OCI-LY3 (cell line): ENCODE measurements at regions not wholly inside any gene's neighbourhood (a gene's known extent, or its start where the extent isn't known, plus 50 kb on each side); places are given as distances from the start of the nearest gene placed in this dataset.

Experiments
- EZH2phosphoT487 ChIP-seq: fragments of 200-600 bp; shearing (Covaris generic); IDR thresholded peaks from 2 replicates; pipeline ENCODE4 v1.6.1; 2018; ENCODE audit warnings: antibody characterized with exemption, mixed run types, low read depth
- TF ChIP-seq, protein P1 (sequence below): fragments of 200-600, 300-600 bp; sonication (generic); IDR thresholded peaks from 2 replicates; pipeline ENCODE4 v1.5.1; 2014; ENCODE audit warnings: antibody characterized with exemption, low read length, low read depth

DNA sequence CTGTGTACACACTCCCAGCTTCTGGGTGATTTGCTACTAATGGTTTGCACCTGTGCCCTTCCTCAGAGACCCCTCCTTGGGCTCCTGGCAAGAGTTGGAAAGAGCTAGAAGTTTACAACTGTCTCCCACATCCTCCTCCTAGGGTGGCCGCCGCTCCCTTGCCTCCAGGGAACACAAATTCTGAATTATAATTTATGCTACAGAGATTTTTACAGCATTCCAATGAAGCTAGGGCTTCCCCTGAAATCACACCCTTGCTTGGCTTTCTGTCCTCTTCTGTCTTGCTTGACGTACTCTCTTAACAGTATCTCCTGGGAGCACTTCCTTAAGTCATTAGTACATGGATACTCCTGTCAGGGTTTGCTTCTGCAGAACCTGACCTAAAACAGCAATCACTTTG lies 180.2 kb downstream of the KCNA5 start:
- TF ChIP-seq, protein P1, sequence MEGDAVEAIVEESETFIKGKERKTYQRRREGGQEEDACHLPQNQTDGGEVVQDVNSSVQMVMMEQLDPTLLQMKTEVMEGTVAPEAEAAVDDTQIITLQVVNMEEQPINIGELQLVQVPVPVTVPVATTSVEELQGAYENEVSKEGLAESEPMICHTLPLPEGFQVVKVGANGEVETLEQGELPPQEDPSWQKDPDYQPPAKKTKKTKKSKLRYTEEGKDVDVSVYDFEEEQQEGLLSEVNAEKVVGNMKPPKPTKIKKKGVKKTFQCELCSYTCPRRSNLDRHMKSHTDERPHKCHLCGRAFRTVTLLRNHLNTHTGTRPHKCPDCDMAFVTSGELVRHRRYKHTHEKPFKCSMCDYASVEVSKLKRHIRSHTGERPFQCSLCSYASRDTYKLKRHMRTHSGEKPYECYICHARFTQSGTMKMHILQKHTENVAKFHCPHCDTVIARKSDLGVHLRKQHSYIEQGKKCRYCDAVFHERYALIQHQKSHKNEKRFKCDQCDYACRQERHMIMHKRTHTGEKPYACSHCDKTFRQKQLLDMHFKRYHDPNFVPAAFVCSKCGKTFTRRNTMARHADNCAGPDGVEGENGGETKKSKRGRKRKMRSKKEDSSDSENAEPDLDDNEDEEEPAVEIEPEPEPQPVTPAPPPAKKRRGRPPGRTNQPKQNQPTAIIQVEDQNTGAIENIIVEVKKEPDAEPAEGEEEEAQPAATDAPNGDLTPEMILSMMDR: no peak
- no peak for TF ChIP-seq EZH2phosphoT487
